Lower leg skin (tissue), 3 donors: ENCODE measurements at regions not wholly inside any gene's neighbourhood (a gene's known extent, or its start where the extent isn't known, plus 50 kb on each side); places are given as distances from the start of the nearest gene placed in this dataset.

Source experiments
- CTCF ChIP-seq, 3 donors: fragments of 450-650 bp; IDR thresholded peaks; one replicate each; pipeline ENCODE4 v1.5.1; 2016; ENCODE audit warnings: antibody characterized with exemption in 3 of 3, mild to moderate bottlenecking in 3 of 3, moderate library complexity in 2 of 3
- POLR2A ChIP-seq, 2 donors: fragments of 450-650 bp; IDR thresholded peaks; one replicate each; pipeline ENCODE4 v1.6.1; 2016 to 2017; ENCODE audit warnings: antibody characterized with exemption in 2 of 2, mild to moderate bottlenecking in 1 of 2, moderate library complexity in 1 of 2

- TF ChIP-seq CTCF (IDR thresholded peaks at IDR 0.05) (no peak), POLR2A (IDR thresholded peaks at IDR 0.05) (no peak)
These were observed 73.8 kb upstream of the PACRGL start for GRCh38 chr4:20626326-20627005.
